Muscle of leg (tissue), 3 donors: ENCODE measurements at regions not wholly inside any gene's neighbourhood (a gene's known extent, or its start where the extent isn't known, plus 50 kb on each side); places are given as distances from the start of the nearest gene placed in this dataset.
A peak's percentile ranks its signal among the peaks of the same experiment; 100 is the strongest.

Experiments used
- DNase-seq: peaks from one replicate; pipeline ENCODE4 v3.0.0; 2013
- H3K27ac ChIP-seq: one replicate; pipeline ENCODE4 v1.5.1; 2013; ENCODE audit warnings: mild to moderate bottlenecking, low read length, control low read depth
- H3K27me3 ChIP-seq: one replicate; pipeline ENCODE4 v1.6.1; 2013; ENCODE audit warnings: low read length; ENCODE audit not compliant: control insufficient read depth, insufficient read depth
- H3K36me3 ChIP-seq: one replicate; pipeline ENCODE4 v1.6.1; 2013; ENCODE audit warnings: low read length; ENCODE audit not compliant: control insufficient read depth, insufficient read depth
- H3K4me1 ChIP-seq: one replicate; pipeline ENCODE4 v1.6.1; 2013; ENCODE audit warnings: low read length; ENCODE audit not compliant: control insufficient read depth, insufficient read depth
- H3K4me3 ChIP-seq: one replicate; pipeline ENCODE4 v1.5.1; 2013; ENCODE audit warnings: low read length, control low read depth
- H3K9me3 ChIP-seq: replicated peaks from 2 replicates; pipeline ENCODE4 v1.6.1; 2013; ENCODE audit warnings: low read depth, low read length; ENCODE audit not compliant: control insufficient read depth
- WGBS: methylation state at CpG from one replicate; pipeline ENCODE4 v1.1.5; 2013; ENCODE audit warnings: missing lambda C conversion rate; ENCODE audit not compliant: insufficient coverage; 5-methylcytosine and 5-hydroxymethylcytosine counted together

DNA sequence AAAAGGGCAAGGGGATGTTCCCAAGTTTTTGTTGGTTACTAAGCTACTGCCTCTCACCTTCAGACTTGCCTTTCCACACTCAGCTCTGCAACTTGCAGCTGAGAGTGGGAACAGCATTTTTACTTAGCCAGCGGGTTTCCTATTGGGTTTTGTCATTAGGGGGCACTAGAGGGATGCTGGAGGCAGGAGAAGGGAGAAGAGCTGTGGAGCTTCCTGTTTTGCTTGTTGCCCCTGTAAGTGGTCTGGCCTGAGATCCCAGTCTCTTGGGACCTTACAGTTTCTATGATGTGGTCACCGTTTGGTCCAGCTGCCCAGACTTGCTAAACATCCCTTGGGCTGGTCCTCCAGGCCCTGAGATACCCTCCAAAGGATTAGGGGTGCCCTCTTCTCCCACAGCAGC is 209.6 kb upstream of the NLRP1 start:
- Histone ChIP-seq H3K4me1 (no peaks in the 10 kb centered on the region), H3K36me3 (no peaks in the 10 kb centered on the region), H3K9me3 (peaks cover 6% of the 10 kb centered on the region), H3K27ac (no peak overlapping the region), H3K27me3 (peaks cover 18% of the 10 kb centered on the region), H3K4me3 (no peak overlapping the region)
- 11% methylated on average over 1 of the region's 2 CpGs for WGBS
- no peak for DNase-seq

DNA sequence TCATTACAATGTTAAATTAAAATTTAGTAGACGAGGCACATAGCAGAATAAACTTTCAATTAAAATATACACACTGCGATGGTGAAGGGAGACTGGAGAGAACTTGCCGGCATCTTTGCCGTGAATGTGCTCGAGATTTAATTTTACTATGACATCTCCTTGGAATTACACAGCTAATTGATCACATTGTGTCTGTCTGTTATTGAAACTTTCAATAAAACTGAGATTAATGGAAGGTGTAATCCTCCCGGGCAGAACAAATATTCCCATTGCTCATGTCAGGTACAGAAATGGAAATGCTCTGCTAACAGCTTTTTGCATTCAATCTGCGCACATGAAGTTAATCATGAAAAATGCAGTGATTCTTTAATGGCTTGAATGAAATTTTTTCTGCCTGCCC is 210.1 kb upstream of the NLRP1 start:
- no peaks in the 10 kb centered on the region for H3K4me1 ChIP-seq
- peaks cover 6% of the 10 kb centered on the region for H3K9me3 ChIP-seq
- H3K36me3 ChIP-seq: no peaks in the 10 kb centered on the region
- peaks cover 17% of the 10 kb centered on the region for H3K27me3 ChIP-seq
- no peak overlapping the region for H3K4me3 ChIP-seq
- DNase-seq: no peak
- no peak overlapping the region for H3K27ac ChIP-seq
- WGBS: no CpG with 5 or more reads among the region's 7 CpGs

DNA sequence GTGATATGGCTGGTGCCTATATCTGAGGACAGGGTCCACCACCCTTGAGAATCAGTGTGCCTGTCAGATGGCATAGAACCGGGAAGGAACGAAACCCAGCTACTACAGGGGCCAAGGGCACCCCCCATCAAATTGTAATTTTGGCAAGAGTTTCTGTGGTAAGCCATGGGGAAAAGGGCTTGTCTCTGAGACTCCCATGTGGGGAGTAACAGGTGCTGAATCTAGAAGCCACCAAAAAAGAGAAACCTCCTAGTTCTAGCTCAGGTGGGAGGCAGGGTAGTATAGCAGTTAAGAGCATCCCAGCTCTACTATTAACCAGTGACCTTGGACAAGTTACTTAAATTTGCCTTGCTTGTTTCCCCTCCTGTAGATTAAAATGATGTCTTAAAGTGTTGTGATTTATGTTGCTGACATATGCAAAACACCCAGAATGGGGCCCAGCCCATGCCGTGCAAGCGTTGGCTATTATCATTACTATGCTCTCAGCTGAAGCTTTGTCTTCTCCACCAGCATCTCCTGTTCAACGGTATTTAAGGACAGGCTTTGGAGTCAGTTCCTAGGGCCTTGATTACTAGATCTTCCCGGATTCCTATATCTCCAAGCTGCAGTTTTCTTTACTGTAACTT is 210.7 kb upstream of the NLRP1 start:
- no peaks in the 10 kb centered on the region for H3K4me1 ChIP-seq
- no peak overlapping the region for H3K4me3 ChIP-seq
- DNase-seq: no peak
- H3K27me3 ChIP-seq: peaks cover 12% of the 10 kb centered on the region
- H3K27ac ChIP-seq: no peak overlapping the region
- peaks cover 6% of the 10 kb centered on the region for H3K9me3 ChIP-seq
- no peaks in the 10 kb centered on the region for H3K36me3 ChIP-seq
- WGBS: 73% methylated on average over 2 of the region's 6 CpGs

DNA sequence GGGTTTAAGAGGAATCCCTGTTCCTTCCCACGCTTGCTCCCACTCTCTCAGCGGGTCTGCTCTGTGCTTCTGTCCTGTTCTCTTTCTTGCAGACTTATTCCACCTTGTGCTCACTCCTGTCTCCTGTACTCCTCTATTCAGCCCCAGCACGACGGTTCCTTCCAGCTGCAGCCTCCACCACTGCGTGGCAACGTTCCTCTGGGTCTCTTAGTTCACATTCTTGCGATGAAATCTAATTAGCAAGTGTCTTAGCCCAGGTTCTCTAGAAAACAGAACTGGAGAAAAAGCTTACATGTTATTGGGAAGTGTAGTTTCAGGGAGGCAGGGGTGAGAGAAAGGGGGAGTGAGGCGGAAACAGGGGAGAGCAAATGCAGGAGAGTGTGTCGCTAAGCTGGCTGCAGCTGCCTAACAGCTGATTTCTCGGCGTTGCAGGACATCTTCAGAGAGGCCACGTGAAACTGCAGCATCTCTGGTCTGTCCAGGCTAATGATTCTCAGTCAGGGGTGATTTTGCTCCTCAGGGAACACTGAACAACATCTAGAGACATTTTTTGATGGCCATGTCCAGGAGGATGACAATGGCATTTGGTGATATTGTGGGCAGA is 213.2 kb upstream of the NLRP1 start:
- Histone ChIP-seq H3K36me3 (no peaks in the 10 kb centered on the region), H3K9me3 (peaks cover 6% of the 10 kb centered on the region), H3K4me1 (no peaks in the 10 kb centered on the region), H3K27me3 (peaks cover 15% of the 10 kb centered on the region), H3K4me3 (no peak overlapping the region), H3K27ac (no peak overlapping the region)
- 19% methylated on average over 11 of the region's 12 CpGs for WGBS
- DNase-seq: no peak

DNA sequence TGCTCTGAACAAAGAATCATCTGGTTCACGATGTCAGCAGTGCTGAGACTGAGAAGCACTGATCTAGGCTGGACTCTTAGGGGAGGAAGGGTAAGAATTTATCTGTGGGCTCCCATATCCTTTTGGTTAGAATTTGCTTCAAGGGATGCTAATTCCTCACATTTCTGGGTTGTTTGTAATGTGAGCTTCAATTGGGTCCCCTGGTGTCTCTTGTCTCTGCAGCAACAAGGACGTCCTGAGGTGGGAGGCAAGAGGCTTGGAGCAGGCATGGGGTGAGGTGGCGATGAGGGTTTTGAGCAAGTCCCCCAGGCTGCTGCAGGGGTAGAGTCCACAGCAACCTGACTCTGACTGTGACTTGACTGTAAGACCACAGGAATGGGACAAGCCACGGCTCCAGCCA is 213.8 kb upstream of the NLRP1 start:
- no peak overlapping the region for H3K27ac ChIP-seq

DNA sequence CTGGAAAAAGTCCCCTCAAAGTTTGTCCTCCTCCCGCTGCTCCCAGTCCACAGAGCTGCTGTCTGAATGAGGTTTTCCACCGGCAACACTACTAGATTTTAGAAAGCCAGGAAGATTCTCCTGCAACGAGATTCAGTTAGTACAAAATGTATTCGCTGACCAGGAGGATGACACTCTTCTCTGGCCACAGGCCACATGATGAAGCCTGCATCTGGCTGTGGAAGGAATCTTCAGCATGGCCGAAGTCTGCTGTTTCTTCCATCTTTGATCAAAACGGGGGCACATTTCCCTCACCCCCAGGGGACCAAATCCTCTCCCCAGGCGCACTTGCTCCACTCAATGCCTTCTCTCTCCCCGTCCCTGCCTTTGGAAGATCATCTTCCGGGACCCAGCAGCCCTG is 215.8 kb upstream of the NLRP1 start:
- 28% methylated on average over 2 of the region's 9 CpGs for WGBS

More for the DNA sequence above, 213.8 kb upstream of the NLRP1 start:
- Histone ChIP-seq H3K4me3 (no peak overlapping the region), H3K9me3 (peaks cover 2% of the 10 kb centered on the region), H3K36me3 (no peaks in the 10 kb centered on the region), H3K4me1 (no peaks in the 10 kb centered on the region), H3K27me3 (peaks cover 16% of the 10 kb centered on the region)
- WGBS: 83% methylated on average over 2 of the region's 4 CpGs
- no peak for DNase-seq

DNA sequence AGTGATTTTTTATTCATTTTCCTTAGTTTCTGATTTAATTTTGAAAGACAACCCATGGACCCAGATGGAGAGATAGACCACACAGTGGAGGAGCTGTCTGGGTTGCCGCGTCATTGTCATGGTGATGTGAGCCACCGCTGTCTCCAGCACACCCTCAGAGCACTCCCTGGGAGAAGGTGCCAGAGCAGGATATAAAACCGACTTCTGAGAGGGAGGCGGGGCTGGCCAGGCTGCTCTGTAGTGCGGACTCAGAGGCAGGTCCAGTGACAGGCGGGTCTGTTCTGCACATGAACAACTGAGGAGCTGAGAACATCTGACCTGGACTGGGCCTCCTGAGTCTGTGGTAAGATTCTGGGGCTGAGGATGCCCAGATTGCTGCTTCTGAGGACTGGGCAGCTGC is 216.3 kb upstream of the NLRP1 start:
- no peaks in the 10 kb centered on the region for H3K36me3 ChIP-seq
- no peaks in the 10 kb centered on the region for H3K9me3 ChIP-seq
- no peak overlapping the region for H3K27ac ChIP-seq
- DNase-seq: no peak
- H3K4me3 ChIP-seq: no peak overlapping the region
- no peaks in the 10 kb centered on the region for H3K4me1 ChIP-seq
- peaks cover 16% of the 10 kb centered on the region for H3K27me3 ChIP-seq
- WGBS: 26% methylated on average over 7 of the region's 7 CpGs

More for the DNA sequence above, 215.8 kb upstream of the NLRP1 start:
- Histone ChIP-seq H3K4me1 (no peaks in the 10 kb centered on the region), H3K27ac (no peak overlapping the region), H3K27me3 (peaks cover 16% of the 10 kb centered on the region), H3K9me3 (no peaks in the 10 kb centered on the region), H3K36me3 (no peaks in the 10 kb centered on the region), H3K4me3 (no peak overlapping the region)
- DNase-seq: peak; percentile 18

DNA sequence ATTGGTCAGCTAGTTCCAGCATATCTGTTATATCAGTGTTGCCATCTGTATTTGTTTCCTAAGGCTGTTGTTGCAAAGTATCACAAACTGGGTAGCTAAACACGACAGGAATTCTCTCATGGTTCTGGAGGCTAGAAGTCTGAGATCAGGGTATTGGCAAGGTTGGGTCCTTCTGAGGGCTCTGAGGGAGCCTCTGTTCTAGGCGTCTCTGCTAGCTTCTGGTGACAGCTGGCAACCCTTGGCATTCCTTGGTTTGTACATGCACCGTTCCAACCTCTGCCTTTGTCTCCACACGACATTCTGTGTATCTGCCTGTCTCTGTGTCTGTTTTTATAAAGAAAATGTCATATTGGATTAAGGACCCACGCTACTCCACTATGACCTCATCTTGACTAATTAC is 219.9 kb upstream of the NLRP1 start:
- Histone ChIP-seq H3K9me3 (peaks cover 8% of the 10 kb centered on the region), H3K4me1 (no peaks in the 10 kb centered on the region), H3K4me3 (no peak overlapping the region), H3K27me3 (peaks cover 10% of the 10 kb centered on the region), H3K27ac (no peak overlapping the region), H3K36me3 (no peaks in the 10 kb centered on the region)
- no peak for DNase-seq
- 80% methylated on average over 1 of the region's 5 CpGs for WGBS

DNA sequence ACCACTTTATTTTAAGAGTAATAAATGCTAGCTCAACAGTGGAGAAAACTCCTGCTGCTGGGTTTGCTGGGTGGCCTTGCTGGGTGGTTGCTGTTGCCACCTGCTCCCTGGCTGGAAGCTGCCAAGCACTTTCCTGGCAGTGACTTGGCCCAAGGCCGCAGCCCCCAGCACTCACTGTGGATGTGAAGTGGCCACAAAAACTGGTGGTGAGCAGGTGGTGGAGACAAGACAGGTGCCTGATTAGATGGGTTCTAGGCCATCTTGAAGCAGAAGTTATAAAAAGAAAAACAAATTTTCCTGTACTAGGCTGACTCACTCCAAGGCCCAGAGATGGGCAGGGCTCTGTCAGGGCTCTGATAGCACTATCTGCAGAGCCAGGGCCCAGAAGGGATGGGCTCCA is 224.7 kb upstream of the NLRP1 start:
- H3K4me1 ChIP-seq: no peaks in the 10 kb centered on the region
- no peak for DNase-seq
- no peaks in the 10 kb centered on the region for H3K36me3 ChIP-seq
- 82% methylated on average over 1 of the region's 1 CpG for WGBS
- H3K4me3 ChIP-seq: no peak overlapping the region
- no peak overlapping the region for H3K27ac ChIP-seq
- peaks cover 27% of the 10 kb centered on the region for H3K9me3 ChIP-seq
- peaks cover 2% of the 10 kb centered on the region for H3K27me3 ChIP-seq

DNA sequence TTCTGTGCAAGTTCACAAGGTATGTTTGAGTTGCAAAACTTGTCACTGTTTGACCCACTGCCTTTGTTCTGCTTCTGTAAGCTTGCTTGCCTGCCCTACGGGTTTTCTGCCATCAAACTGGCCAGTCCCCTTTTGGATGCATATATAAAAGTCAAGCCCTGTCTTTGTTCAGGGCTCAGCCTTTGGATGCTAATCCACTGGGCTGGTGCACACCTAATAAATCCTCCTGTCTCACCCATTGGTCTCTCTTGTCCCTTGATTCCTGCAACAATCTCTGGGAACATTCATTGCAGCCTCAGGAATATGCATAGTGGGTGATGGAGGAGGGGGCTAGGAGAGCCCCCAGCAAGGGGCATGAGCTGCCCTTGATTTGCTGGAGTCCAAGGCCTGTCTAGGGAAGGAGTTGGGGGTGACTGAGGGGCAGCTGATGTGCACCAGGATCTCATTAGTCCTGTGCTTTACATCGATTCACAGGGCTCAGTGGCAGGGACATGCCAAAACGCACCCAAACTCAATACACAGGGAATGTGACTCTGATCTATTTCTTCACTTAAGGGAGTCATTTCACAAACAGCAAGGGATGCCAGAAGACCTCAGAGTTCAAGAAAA is 225.4 kb upstream of the NLRP1 start:
- WGBS: 50% methylated on average over 1 of the region's 3 CpGs
- H3K27me3 ChIP-seq: peaks cover 2% of the 10 kb centered on the region
- H3K27ac ChIP-seq: no peak overlapping the region
- no peak for DNase-seq
- no peaks in the 10 kb centered on the region for H3K36me3 ChIP-seq
- H3K4me1 ChIP-seq: no peaks in the 10 kb centered on the region
- peaks cover 27% of the 10 kb centered on the region for H3K9me3 ChIP-seq
- H3K4me3 ChIP-seq: no peak overlapping the region
